Renal pelvis (tissue), 1 donor: ENCODE measurements at regions not wholly inside any gene's neighbourhood (a gene's known extent, or its start where the extent isn't known, plus 50 kb on each side); places are given as distances from the start of the nearest gene placed in this dataset.

ENCODE experiments used
- DNase-seq: peaks from one replicate; pipeline ENCODE4 v3.0.0-alpha.2; 2013

- DNase-seq = no peak
These were observed 279.9 kb upstream of the B3GAT1 start for GRCh38 chr11:134691985-134692384.

GRCh38 chr11:134691295-134691873, 279.3 kb upstream of the B3GAT1 start:
- DNase-seq = no peak

DNA sequence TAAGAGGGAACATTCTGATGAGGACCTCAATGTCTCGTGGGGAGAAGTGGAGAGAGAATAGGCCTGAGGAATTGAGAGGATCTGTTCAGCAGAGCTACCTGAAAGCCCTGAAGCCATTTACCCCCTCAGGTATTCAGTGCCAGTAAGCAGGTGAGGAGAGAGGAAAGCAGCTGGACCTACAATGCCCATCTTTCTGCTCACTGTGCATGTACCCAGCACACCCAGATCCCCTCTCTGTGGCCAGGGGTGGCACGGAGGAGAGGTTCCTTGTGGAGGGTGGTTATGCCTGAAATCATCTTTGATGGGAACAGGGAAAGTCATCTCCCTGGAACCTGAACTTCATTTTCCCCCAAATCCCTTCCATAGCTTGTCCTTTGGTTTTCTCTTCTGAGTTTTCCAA, 277.8 kb upstream of the B3GAT1 start:
- DNase-seq = no peak

DNA sequence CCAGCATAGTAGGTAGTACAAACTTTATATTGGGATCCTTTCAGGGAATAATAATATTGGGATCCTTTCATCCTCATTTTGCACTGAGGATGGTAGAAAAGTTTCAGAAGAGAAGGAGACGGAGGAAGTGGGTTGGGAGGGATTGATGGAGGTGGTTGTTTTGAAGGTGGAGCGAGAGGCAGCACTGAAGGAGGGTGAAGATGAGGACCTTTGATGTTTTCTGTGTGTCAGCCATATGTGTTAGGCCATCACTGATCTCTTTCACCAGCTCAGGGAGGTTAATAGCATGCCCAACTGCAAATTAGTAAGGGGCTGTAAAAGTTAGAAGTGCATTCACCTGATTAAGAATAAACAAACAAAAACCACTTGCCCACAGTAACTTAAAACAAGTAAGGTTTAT, 275.5 kb upstream of the B3GAT1 start:
- DNase-seq = no peak

- DNase-seq = no peak
These were observed 274.5 kb upstream of the B3GAT1 start for GRCh38 chr11:134686460-134687061.

DNA sequence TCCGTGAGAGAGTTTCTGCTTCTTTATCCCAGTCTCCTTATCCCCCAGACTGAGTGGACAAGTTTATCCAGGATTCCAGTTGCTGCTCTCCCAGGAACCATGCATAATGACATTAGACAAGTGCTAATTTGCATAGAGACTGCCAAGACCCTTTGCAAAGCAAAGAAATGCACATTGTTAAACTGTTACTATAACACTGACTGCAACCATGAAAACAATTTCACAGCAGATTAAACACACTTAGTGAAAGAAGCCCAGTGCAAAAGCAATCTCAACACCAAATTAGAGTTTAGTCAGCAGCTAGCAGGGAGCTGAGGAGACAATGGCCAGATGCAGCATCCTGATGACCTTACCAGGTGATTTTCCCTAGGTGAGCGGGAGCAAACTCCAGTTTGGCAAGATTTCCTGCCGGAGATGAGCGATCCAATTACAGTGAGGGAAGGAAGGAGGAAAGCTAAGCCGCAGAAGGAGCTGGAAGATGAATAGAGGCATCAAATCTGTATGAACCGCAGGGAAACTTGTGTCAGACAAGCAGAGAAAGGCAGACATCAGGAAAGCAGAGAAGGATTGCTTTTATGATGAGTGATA, 273.8 kb upstream of the B3GAT1 start:
- no peak for DNase-seq

GRCh38 chr11:134684576-134684975, 272.5 kb upstream of the B3GAT1 start:
- DNase-seq = no peak

DNA sequence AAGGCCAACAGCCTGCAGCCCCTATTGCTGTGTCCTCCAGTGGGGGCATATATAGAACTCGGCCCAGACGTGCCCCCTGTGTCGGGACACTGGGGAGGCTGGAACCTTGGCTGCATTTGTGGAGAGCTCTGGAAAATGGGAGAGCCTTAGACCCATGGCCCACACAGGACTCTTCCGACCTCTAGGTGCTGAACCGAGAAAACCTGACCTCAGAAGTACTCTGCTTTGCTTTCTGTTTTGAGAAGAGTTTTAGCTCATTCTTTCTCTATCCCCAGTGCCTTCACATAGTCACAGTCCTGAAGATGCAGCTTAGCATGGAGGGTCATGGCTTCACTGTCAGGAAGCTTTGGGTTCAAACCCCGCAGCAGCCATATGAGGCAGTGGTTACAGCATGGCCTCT, 271.8 kb upstream of the B3GAT1 start:
- no peak for DNase-seq

GRCh38 chr11:134682577-134682976, 270.5 kb upstream of the B3GAT1 start:
- no peak for DNase-seq

- no peak for DNase-seq
These were observed 267.6 kb upstream of the B3GAT1 start for GRCh38 chr11:134679592-134679991.

- no peak for DNase-seq
These were observed 266.7 kb upstream of the B3GAT1 start for GRCh38 chr11:134678744-134679143.

DNA sequence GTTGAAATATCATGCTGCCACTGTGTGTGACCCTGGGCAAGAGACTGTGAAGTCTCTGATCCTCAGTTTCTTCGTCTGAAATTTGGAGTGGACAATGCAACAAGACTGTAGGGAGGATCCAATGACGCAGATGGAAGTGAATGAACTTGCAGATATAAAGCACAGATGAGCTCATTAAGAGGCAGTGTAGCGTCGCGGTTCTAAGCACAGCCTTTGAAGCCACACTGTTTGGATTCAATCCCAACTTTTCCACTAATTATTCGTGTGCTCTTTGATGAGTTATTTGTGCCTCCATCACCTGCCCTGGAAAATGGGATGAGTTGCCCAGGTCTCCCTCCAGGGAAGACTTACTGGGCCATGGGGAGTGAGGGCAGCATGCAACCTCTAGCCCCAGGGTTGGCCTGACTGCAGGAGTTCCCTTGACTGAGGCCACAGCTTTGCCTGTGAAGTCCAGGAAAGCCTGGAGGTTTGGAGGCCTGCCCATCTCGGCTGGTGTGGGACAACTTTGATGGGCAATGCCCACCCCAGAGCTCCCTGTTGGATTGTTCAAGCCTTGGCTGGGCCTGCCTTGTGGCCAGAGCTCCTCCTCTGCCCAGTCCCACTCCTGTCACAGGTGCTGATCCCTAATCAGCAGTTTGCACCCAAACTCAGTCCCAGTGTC, 266.0 kb upstream of the B3GAT1 start:
- DNase-seq = no peak

DNA sequence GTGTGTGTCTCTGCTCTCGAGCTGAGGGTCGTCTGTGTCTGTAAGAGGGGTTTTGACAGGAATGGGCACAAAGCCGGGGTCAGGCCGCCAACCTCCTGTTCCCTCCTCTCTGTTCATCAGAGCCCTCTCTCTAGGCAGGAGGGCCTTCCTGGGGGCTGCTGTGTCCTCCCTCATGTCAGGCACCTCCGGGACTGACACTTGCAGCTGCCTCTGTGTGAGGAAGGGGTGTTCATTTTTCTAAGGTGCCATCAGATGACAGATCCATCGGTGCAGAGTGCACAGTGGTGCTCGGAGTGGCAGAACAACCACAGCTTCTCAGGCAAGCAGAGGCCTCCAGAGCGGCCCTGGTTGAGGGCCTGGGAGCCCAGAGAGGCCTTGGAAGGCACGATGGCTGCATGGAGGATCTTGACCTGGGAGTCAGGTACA, 265.4 kb upstream of the B3GAT1 start:
- DNase-seq = no peak

DNA sequence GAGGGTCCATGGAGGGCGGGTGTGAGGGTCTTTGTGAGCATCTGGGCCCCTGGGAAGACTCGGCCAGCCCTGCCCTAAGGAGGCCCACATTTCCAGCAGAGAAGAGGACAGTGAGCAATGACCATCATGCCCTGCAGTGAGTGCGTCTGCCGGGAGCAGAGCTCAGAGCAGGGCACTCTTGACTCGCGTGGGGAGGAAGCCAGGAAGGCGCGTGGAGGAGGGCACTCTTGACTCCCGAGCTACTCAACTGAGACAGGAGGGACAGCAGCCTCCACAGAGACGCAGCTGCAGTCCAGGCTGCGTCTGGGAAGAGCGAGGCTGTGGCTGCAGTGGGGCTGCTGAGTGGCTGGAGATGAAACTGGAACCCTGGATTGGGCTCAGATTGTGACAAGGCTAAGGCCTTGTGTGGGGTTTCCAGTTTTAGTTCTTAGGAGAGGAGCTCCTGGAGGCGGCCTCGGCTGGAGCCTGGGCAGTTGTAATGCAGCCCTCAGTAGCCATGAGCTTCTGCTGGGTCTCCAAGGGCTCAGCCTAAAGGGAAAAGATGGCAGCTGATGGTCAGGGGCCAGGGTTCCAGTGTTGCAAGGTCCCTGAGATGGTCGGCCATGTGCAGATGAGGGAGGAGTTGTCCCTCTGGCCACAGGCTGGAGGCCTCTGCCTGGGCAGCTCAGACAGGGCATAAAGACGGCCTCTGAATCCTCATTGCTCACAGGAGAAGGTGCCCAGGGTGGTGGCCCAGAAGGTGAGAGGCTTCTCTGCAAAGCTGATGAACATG, 264.7 kb upstream of the B3GAT1 start:
- DNase-seq = no peak

GRCh38 chr11:134675983-134676382, 263.9 kb upstream of the B3GAT1 start:
- no peak for DNase-seq

DNA sequence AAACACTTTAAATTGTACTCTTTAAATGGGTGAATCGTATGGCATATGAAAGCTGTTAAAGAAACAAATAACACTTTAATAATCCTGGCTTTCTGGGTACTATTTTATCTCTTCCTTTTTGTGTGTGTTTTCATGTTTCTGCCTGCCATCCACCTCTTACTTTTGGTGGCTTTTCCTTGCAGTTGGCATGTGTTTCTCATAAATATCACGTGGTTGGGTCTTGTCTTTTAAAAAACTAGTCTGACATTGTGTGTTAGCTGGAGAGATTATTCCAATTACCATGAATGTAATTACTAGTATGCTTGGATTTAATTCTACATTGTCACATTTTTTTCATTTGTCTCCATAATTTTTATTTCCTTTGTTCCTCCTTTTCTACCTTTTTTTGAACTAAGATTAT, 262.9 kb upstream of the B3GAT1 start:
- no peak for DNase-seq

DNA sequence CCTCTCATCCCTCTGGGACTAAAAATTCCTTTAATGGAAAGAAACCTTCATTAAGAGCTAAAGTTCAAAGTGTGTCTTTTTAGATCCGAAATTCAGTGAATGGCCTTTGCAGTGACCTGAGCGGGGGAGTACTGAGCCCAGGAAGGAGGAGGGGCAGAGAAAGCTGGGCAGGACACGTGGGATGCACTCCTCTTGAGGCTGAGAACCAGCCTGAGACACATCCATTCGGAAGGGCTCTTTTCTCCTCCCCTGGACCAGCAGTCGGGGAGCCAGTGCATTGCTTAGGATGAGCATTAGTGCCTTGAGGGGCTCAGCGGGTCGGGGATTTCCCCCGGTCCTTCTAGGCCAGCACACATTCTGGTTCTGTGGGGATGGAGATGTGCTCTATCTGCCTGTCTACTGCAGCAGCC, 258.9 kb upstream of the B3GAT1 start:
- no peak for DNase-seq

GRCh38 chr11:134670247-134670782, 258.3 kb upstream of the B3GAT1 start:
- DNase-seq = no peak

DNA sequence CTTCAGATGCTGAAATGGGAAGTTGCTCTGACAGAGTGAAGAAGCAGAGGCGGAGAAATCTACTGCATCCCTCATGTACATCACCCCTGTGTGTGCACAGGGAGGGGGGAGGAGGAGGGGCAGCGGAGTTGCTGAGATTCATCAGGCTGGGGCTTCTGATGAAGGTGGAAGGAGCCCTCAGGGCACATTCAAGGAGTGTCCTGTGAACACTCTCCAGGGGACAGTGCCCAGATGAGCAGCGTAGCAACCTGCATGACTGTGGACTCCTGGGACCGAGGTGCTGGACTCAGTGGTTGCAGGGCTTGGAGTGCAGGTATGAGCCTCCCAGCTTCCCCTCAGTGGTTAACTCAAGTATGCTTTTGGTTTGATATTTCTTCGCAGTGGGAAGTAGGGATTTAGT, 257.8 kb upstream of the B3GAT1 start:
- DNase-seq = no peak

DNA sequence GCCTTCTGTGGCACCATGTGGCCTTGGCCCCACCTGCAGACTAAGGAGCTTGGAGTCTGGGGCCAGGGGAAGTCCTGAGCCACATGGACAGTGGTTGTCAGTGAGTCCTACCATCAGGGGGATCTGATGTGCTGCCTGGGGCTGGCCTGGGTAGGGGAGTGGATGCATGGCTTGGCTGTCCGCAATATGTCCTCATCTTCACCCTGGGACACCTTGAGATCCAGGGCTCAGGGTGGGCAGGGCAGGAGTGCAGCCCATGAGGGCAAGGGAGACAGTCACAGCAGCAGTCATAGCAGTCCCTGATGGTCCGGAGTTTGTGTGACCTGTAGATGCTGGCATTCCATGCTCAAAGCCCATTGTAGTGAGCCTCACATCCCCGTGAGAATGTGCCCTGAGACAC, 256.8 kb upstream of the B3GAT1 start:
- DNase-seq = no peak

- DNase-seq = no peak
These were observed 256.0 kb upstream of the B3GAT1 start for GRCh38 chr11:134668076-134668475.

DNA sequence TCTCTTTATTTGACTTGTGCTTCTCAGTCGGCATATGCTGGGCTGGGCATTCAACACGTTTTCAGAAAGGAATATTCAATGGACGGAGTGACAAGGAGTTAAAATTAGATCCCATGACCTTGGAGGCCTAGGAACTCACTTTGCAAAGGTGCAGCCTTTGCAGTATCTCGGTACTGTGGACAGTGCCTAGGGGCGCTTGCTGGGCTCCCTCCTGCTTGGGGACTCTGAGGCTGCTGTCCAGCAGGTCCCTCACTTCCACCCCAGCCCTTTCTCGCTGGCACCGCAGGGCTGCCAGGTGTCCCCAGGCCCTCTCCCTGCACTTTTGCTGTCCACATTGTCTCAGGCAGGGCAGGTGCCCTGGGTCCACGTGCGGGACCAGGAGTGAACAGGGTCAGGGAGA, 255.5 kb upstream of the B3GAT1 start:
- DNase-seq = no peak
